Stimulated activated effector memory CD8-positive, alpha-beta T cell treated with anti-CD3 and anti-CD28 coated beads, Interleukin-12 subunit alpha, Interleukin-12 subunit beta, amount 100 ng/mL, for 72 hours (primary cell): ENCODE measurements at regions not wholly inside any gene's neighbourhood (a gene's known extent, or its start where the extent isn't known, plus 50 kb on each side); places are given as distances from the start of the nearest gene placed in this dataset.

Source experiments
- ATAC-seq: fragments of 150-1000 bp; cut with Tn5 transposase; 2 replicates; pipeline ENCODE4 v1.10.0; 2021
- DNase-seq, 2 donors: peaks; one replicate each; pipeline ENCODE4 v3.0.0; 2021 to 2022; ENCODE audit warnings: low spot score in 2 of 2
- H3K27ac Mint-ChIP-seq: one replicate; pipeline ENCODE4 v1.8.0; 2022; ENCODE audit warnings: mild to moderate bottlenecking, mixed read lengths
- H3K36me3 Mint-ChIP-seq: one replicate; pipeline ENCODE4 v1.8.0; 2022; ENCODE audit warnings: mild to moderate bottlenecking, mixed read lengths
- H3K4me1 Mint-ChIP-seq: one replicate; pipeline ENCODE4 v1.8.0; 2022; ENCODE audit warnings: mixed read lengths
- H3K4me3 Mint-ChIP-seq: one replicate; pipeline ENCODE4 v1.8.0; 2022; ENCODE audit warnings: mild to moderate bottlenecking, mixed read lengths
- H3K9me3 Mint-ChIP-seq: one replicate; pipeline ENCODE4 v1.8.0; 2022; ENCODE audit warnings: mixed read lengths

GRCh38 chr10:118207470-118208007 is 134.6 kb downstream of the FAM204A start:
- Mint-ChIP-seq H3K27ac (no peak overlapping the region), H3K4me1 (no peaks in the 10 kb centered on the region), H3K36me3 (no peaks in the 10 kb centered on the region), H3K9me3 (no peaks in the 10 kb centered on the region), H3K4me3 (no peak overlapping the region)
- DNase-seq (no peak), ATAC-seq (no peak)

GRCh38 chr10:118204292-118204943 is 137.7 kb downstream of the FAM204A start:
- ATAC-seq = no peak
- H3K36me3 Mint-ChIP-seq = no peaks in the 10 kb centered on the region
- no peaks in the 10 kb centered on the region for H3K9me3 Mint-ChIP-seq
- H3K4me1 Mint-ChIP-seq = no peaks in the 10 kb centered on the region
- DNase-seq = no peak
- H3K4me3 Mint-ChIP-seq = no peak overlapping the region
- no peak overlapping the region for H3K27ac Mint-ChIP-seq

- Mint-ChIP-seq H3K9me3 (no peaks in the 10 kb centered on the region), H3K4me1 (no peaks in the 10 kb centered on the region)
Observed at GRCh38 chr10:118203461-118203860, 138.7 kb downstream of the FAM204A start.

DNA sequence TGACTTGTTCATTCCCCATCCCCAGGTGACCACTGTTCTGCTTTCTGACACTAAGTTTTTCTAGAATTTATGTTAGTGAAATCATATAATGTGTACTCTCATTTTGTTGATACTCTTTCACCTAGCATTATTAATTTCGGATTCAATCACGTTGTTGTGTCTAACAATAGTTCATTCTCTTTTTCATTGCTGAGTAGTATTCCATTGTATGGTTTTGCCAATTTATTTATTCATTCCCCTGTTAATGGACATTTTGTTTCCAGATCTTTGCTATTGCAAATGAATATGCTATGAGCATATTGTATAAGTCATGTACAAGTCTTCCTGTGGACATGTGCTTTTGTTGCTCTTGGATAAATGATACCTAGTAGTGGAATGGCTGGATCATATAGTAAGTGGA is 146.4 kb downstream of the FAM204A start:
- H3K4me3 Mint-ChIP-seq = no peak overlapping the region
- H3K4me1 Mint-ChIP-seq = no peaks in the 10 kb centered on the region
- peaks cover 4% of the 10 kb centered on the region for H3K9me3 Mint-ChIP-seq
- H3K27ac Mint-ChIP-seq = no peak overlapping the region
- DNase-seq (no peak), ATAC-seq (no peak)
- H3K36me3 Mint-ChIP-seq = no peaks in the 10 kb centered on the region

More at GRCh38 chr10:118203461-118203860, 138.7 kb downstream of the FAM204A start:
- no peak for DNase-seq
- no peaks in the 10 kb centered on the region for H3K36me3 Mint-ChIP-seq
- no peak overlapping the region for H3K4me3 Mint-ChIP-seq
- ATAC-seq = no peak
- H3K27ac Mint-ChIP-seq = no peak overlapping the region

DNA sequence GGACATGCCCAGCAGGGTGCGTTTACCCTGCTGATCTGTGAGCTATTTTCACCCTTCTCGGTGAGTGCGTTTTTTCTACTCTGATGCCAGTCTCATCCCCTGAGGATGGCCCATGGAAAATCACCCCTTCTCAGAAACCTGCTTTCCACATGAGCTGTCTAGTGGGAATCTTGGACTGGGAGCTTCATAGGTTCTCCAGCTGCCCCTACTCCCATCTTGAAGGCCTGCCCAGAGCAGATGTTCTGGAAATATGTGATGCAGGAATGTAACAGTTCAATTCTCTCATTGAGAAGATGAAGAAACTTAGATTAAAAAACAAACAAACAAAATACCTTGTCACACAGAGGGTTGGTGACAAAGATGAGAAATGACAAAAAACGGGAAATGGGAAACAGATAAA is 146.9 kb upstream of the RAB11FIP2 start:
- ATAC-seq (no peak), DNase-seq (no peak)
- no peak overlapping the region for H3K27ac Mint-ChIP-seq
- H3K9me3 Mint-ChIP-seq = peaks cover 4% of the 10 kb centered on the region
- no peaks in the 10 kb centered on the region for H3K36me3 Mint-ChIP-seq
- no peak overlapping the region for H3K4me3 Mint-ChIP-seq
- no peaks in the 10 kb centered on the region for H3K4me1 Mint-ChIP-seq

DNA sequence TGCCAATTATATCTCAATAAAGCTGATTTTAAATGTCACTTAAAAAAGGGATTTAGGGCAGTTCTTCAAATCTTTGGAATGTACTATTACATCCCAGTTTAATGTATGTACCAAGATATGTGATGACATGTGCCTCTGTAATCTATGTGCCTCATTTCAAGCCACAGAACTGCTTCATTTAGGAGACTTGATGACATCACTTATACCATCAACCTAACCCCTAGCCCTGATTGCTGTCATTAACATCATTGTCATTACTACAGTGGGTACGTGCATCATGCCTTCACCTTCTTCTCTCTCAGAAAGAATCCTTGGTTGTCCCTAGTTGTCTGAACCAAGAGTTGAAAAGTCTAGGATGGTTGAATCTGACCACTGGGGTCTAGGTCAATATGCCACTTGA is 134.3 kb upstream of the RAB11FIP2 start:
- DNase-seq (no peak), ATAC-seq (no peak)
- Mint-ChIP-seq H3K27ac (no peak overlapping the region), H3K4me3 (no peak overlapping the region), H3K4me1 (no peaks in the 10 kb centered on the region), H3K9me3 (peaks cover 3% of the 10 kb centered on the region), H3K36me3 (no peaks in the 10 kb centered on the region)

GRCh38 chr10:118175148-118175547 is 128.4 kb upstream of the RAB11FIP2 start:
- DNase-seq (no peak), ATAC-seq (no peak)
- Mint-ChIP-seq H3K4me1 (no peaks in the 10 kb centered on the region), H3K36me3 (no peaks in the 10 kb centered on the region), H3K27ac (no peak overlapping the region), H3K4me3 (no peak overlapping the region), H3K9me3 (peaks cover 4% of the 10 kb centered on the region)

- Mint-ChIP-seq H3K27ac (no peak overlapping the region), H3K9me3 (peaks cover 4% of the 10 kb centered on the region), H3K36me3 (no peaks in the 10 kb centered on the region), H3K4me3 (no peak overlapping the region), H3K4me1 (no peaks in the 10 kb centered on the region)
- DNase-seq (no peak), ATAC-seq (no peak)
Observed at GRCh38 chr10:118173296-118173695, 126.6 kb upstream of the RAB11FIP2 start.

GRCh38 chr10:118171861-118172260 is 125.1 kb upstream of the RAB11FIP2 start:
- no peaks in the 10 kb centered on the region for H3K36me3 Mint-ChIP-seq
- ATAC-seq (no peak), DNase-seq (no peak)
- no peaks in the 10 kb centered on the region for H3K4me1 Mint-ChIP-seq
- no peak overlapping the region for H3K27ac Mint-ChIP-seq
- H3K4me3 Mint-ChIP-seq = no peak overlapping the region
- H3K9me3 Mint-ChIP-seq = peaks cover 4% of the 10 kb centered on the region

- no peak overlapping the region for H3K4me3 Mint-ChIP-seq
- no peaks in the 10 kb centered on the region for H3K36me3 Mint-ChIP-seq
- DNase-seq (no peak), ATAC-seq (no peak)
- H3K9me3 Mint-ChIP-seq = no peaks in the 10 kb centered on the region
- H3K27ac Mint-ChIP-seq = no peak overlapping the region
- no peaks in the 10 kb centered on the region for H3K4me1 Mint-ChIP-seq
Observed at GRCh38 chr10:118167056-118167700, 120.4 kb upstream of the RAB11FIP2 start.

DNA sequence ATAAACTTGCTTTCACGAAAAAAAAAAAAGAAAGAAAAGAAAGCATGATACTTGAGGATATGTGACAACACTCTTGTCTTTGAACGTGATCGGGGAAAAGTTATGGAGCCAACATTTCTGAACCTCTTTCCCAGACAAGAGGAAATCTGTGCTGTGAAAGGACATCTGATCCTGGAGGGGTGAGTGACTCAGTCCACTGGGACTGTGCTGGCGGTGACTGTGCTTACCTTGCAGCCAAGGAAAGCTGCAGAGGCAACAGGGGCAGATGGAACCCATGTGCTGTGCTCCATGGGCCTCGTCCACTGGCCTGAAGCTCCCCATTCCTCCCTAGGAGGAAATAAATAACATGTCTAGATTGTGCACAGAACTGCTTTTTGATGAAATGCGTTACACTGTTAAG is 116.5 kb upstream of the RAB11FIP2 start:
- Mint-ChIP-seq H3K27ac (no peak overlapping the region), H3K4me3 (no peak overlapping the region), H3K36me3 (no peaks in the 10 kb centered on the region), H3K4me1 (no peaks in the 10 kb centered on the region), H3K9me3 (no peaks in the 10 kb centered on the region)
- DNase-seq (no peak), ATAC-seq (no peak)

DNA sequence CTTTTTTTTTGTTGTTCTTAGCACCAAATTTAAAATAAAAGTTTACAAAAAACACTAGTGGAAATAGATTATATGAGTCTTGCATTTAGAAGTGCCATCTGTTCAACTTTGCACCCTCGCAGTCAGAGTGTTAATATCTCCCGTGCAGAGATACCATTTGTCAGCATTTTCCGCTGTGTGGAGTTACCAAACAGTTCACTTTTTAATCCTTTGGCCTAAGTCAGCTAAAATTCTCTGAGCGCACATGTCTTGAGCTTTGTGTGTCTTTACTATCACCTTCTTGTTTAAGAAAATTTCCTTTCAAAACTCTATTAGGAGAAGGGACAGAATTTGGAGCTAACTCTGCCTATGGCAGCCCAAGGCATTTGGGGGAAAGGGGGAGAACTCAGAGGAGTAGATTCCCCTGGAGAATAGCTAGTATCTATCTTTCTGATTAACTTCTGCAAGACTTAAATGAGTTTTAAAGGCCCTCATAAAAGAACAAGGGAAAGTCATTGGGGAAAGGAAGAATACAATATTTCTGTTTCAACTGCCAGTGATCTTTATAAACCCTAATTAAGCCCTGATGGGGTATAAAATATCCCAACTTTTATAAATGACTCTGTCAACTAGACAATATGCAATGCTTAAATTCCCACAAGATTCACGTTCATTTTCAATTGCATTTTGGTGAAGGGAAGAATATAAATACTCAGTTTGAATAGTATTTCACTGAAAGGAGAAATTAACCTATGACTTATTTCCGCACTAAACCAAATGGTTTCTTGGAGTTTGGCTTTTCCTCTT is 114.9 kb upstream of the RAB11FIP2 start:
- no peak overlapping the region for H3K27ac Mint-ChIP-seq
- no peak overlapping the region for H3K4me3 Mint-ChIP-seq
- ATAC-seq = no peak
- no peak for DNase-seq
- no peaks in the 10 kb centered on the region for H3K36me3 Mint-ChIP-seq
- no peaks in the 10 kb centered on the region for H3K9me3 Mint-ChIP-seq
- H3K4me1 Mint-ChIP-seq = no peaks in the 10 kb centered on the region

- Mint-ChIP-seq H3K36me3 (no peaks in the 10 kb centered on the region), H3K27ac (no peak overlapping the region), H3K4me1 (no peaks in the 10 kb centered on the region), H3K4me3 (no peak overlapping the region), H3K9me3 (no peaks in the 10 kb centered on the region)
- no peak for DNase-seq
- ATAC-seq = no peak
Observed at GRCh38 chr10:118153287-118153686, 106.5 kb upstream of the RAB11FIP2 start.

DNA sequence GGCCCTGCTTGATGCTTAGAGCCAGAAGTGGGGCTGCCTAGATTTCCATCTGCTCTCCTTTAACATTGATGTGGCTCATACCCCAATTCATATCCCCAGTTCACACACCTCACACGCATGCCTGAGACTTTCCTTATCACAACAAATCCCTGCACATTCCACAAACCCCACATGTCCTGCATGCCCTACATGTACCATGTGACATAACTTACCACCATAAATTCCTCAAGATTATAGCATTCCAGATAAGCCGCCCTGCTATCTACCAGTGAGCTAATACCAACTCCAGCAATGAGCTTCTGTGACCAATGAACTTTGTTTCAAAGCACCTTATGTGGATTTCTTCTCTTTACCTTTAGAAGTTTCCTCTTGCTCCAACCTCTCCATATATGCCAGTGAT is 104.7 kb upstream of the RAB11FIP2 start:
- no peaks in the 10 kb centered on the region for H3K9me3 Mint-ChIP-seq
- no peak overlapping the region for H3K27ac Mint-ChIP-seq
- H3K36me3 Mint-ChIP-seq = no peaks in the 10 kb centered on the region
- DNase-seq (no peak), ATAC-seq (no peak)
- H3K4me3 Mint-ChIP-seq = no peak overlapping the region
- H3K4me1 Mint-ChIP-seq = no peaks in the 10 kb centered on the region

- H3K27ac Mint-ChIP-seq = no peak overlapping the region
- ATAC-seq = no peak
Observed at GRCh38 chr10:118148247-118148646, 101.5 kb upstream of the RAB11FIP2 start.

DNA sequence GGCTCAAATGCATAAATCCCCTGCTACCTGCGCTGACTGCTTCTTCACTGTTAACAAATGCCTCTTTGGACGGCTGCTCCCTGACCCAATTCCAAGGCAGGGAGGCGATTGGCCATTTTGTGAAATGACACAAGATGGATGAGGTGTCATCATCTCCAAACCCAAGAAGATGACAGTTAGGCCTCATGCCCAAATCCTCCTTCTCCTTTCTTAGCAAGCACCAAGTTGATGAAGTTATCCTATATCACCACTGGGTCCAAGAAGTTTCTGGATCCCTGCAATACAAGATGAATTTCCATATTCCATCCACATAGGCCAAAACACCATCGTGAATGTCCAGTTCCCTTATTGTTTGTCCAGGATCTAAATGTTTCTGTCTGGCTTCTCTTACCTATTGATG is 98.5 kb upstream of the RAB11FIP2 start:
- Mint-ChIP-seq H3K9me3 (no peaks in the 10 kb centered on the region), H3K4me3 (no peak overlapping the region), H3K4me1 (no peaks in the 10 kb centered on the region), H3K27ac (no peak overlapping the region), H3K36me3 (no peaks in the 10 kb centered on the region)
- DNase-seq (no peak), ATAC-seq (no peak)

More at GRCh38 chr10:118148247-118148646, 101.5 kb upstream of the RAB11FIP2 start:
- no peak for DNase-seq
- H3K9me3 Mint-ChIP-seq = no peaks in the 10 kb centered on the region
- no peaks in the 10 kb centered on the region for H3K4me1 Mint-ChIP-seq
- no peak overlapping the region for H3K4me3 Mint-ChIP-seq
- H3K36me3 Mint-ChIP-seq = no peaks in the 10 kb centered on the region
